Heart right ventricle (tissue), 16 donors: ENCODE measurements at regions not wholly inside any gene's neighbourhood (a gene's known extent, or its start where the extent isn't known, plus 50 kb on each side); places are given as distances from the start of the nearest gene placed in this dataset.
A peak's percentile ranks its signal among the peaks of the same experiment; 100 is the strongest.

Experiments used
- ATAC-seq, 8 donors: fragments of 200-7000 bp; cut with Tn5 transposase; one replicate each; pipeline ENCODE4 v1.9.1; 2020; ENCODE audit warnings: mild to moderate bottlenecking in 8 of 8, moderate library complexity in 8 of 8, moderate number of reproducible peaks in 1 of 8
- DNase-seq, 2 donors: peaks; one replicate each; pipeline ENCODE4 v3.0.0-alpha.2; 2020
- H3K27ac ChIP-seq, 10 donors: fragments of 200-600 bp; sonication (generic) in 2 of 10; one replicate each; pipeline versions ENCODE4 v1.5.0 to v1.8.0; 2020 to 2022; ENCODE audit warnings: mild to moderate bottlenecking in 3 of 10
- H3K27me3 ChIP-seq, 7 donors: fragments of 200-600 bp; one replicate each; pipeline ENCODE4 v1.8.0; 2021 to 2022; ENCODE audit warnings: mild to moderate bottlenecking in 2 of 7
- H3K36me3 ChIP-seq, 9 donors: fragments of 200-600 bp; sonication (generic) in 1 of 9; one replicate each; pipeline versions ENCODE4 v1.5.0 to v1.8.0; 2020 to 2022; ENCODE audit warnings: mild to moderate bottlenecking in 2 of 9
- H3K4me1 ChIP-seq, 9 donors: fragments of 200-600 bp; sonication (generic) in 1 of 9; one replicate each; pipeline versions ENCODE4 v1.5.0 to v1.8.0; 2020 to 2022; ENCODE audit warnings: mild to moderate bottlenecking in 4 of 9
- H3K4me3 ChIP-seq, 10 donors: fragments of 200-600 bp; sonication (generic) in 2 of 10; one replicate each; pipeline versions ENCODE4 v1.5.0 to v1.8.0; 2020 to 2022; ENCODE audit warnings: mild to moderate bottlenecking in 7 of 10, moderate library complexity in 2 of 10
- H3K9me3 ChIP-seq, 11 donors: fragments of 200-600 bp in 10 of 11; sonication (generic) in 2 of 11; one replicate each; pipeline versions ENCODE4 v1.5.0 to v1.8.0; 2013 to 2022; ENCODE audit warnings: mild to moderate bottlenecking in 2 of 11, control low read depth in 1 of 11, moderate library complexity in 1 of 11
- WGBS, 2 donors: extraction: QIAGEN DNeasy Blood & Tissue Kit; methylation state at CpG; one replicate each; pipeline ENCODE4 v1.1.7; 2013; ENCODE audit warnings: inconsistent platforms in 1 of 2; 5-methylcytosine and 5-hydroxymethylcytosine counted together
- intact Hi-C, 10 donors: fragments of 100-400 bp; cut with DNase I; formaldehyde crosslinking; loops; one replicate each; pipeline versions ENCODE4 v1.11.1 to v1.14.2; 2022
- TF ChIP-seq, protein P1 (sequence below), 9 donors: fragments of 200-600 bp; sonication (generic) in 2 of 9; IDR thresholded peaks; one replicate each; pipeline versions ENCODE4 v1.5.0 to v1.8.0; 2021 to 2022; ENCODE audit warnings: antibody characterized with exemption in 9 of 9, mild to moderate bottlenecking in 5 of 9, moderate library complexity in 1 of 9
- donor health status: Arrhythmogenic right ventricular cardiomyopathy.
- donor health status: ischemic (EF 13 %, LVEDD 7.1; RV severe dilation, severe dysfunction).
- donor health status: healthy with polysubstance abuse.
- donor health status: DM: no; HTN: yes; CAD: no.
- donor health status: DM: no; HTN: no; CAD: no.
- donor health status: ischemic (EF 25% LVEDD 6.9; RV normal size, moderate dysfunction).
- donor health status: ischemic (EF 25% LVEDD 5.7; RV mildly dilated, moderate dysfunction).
- donor health status: healthy.
- donor health status: DM: yes; HTN: yes; CAD: no.
- donor health status: Ischemic cardiomyopathy.
- donor health status: ischemic (EF 35%, LVEDD 5.7; RV mildly dilated, moderate dysfunction).
- donor health status: nonischemic (EF 11% LVEDD 7.7; RV severe dilation, severe dysfunction).
- donor health status: DM: yes; HTN: yes; CAD: no.
- donor health status: PGD.
- donor health status: ischemic (EF 29% LVEDD 5.4; RV normal size, mild dysfunction).
- donor health status: nonischemic (EF 23%, LVEDD 6.1; RV moderate dilation, normal function).

DNA sequence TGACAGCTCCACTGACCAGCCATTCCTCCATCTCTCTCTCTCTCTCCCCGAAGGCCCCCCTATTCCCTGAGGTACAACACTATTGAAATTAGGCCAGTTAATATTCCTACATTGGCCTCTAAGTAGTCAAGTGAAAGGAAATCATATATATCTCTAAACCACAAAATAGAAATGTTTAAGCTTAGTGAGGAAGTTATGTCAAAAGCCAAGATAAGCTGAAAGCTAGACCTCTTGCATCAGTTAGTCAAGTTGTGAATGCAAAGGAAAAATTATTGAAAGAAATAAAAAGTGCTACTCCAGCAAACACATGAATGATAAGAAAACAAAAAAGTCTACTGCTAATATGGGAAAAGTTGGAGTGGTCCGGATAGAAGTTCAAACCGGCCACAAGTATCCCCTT is 301.3 kb upstream of the RBMS1 start:
- no peak overlapping the region for H3K4me3 ChIP-seq
- TF ChIP-seq, protein P1, sequence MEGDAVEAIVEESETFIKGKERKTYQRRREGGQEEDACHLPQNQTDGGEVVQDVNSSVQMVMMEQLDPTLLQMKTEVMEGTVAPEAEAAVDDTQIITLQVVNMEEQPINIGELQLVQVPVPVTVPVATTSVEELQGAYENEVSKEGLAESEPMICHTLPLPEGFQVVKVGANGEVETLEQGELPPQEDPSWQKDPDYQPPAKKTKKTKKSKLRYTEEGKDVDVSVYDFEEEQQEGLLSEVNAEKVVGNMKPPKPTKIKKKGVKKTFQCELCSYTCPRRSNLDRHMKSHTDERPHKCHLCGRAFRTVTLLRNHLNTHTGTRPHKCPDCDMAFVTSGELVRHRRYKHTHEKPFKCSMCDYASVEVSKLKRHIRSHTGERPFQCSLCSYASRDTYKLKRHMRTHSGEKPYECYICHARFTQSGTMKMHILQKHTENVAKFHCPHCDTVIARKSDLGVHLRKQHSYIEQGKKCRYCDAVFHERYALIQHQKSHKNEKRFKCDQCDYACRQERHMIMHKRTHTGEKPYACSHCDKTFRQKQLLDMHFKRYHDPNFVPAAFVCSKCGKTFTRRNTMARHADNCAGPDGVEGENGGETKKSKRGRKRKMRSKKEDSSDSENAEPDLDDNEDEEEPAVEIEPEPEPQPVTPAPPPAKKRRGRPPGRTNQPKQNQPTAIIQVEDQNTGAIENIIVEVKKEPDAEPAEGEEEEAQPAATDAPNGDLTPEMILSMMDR (IDR thresholded peaks at IDR 0.05), result no peak
- no peak overlapping the region for H3K27ac ChIP-seq
- peaks cover 0 to 11% (median 0%) of the 10 kb centered on the region in 11 donors for H3K9me3 ChIP-seq
- intact Hi-C loops, result no loop called here
- no peaks in the 10 kb centered on the region for H3K27me3 ChIP-seq
- DNase-seq, result no peak
- WGBS, 2 donors, result 87 to 89% methylated on average over 3 of the region's 3 CpGs
- no peaks in the 10 kb centered on the region for H3K36me3 ChIP-seq
- H3K4me1 ChIP-seq, result no peaks in the 10 kb centered on the region
- no peak for ATAC-seq

DNA sequence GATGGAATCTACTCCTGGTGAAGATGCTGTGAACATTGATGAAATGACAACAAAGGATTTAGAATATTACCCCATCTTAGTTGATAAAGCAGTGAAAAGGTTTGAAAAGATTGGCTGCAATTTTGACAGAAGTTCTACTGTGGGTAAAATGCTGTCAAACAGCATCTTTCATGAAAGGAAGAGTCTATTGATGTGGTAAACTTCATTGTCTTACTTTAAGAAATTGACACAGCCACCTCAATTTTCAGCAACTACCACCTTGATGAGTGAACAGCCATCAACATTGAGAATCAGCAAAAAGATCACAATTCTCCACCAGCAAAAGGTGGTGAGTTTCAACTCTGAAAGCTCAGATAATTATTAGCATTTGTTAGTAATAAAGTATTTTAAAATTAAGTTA is 310.3 kb upstream of the RBMS1 start:
- ATAC-seq, result no peak

DNA sequence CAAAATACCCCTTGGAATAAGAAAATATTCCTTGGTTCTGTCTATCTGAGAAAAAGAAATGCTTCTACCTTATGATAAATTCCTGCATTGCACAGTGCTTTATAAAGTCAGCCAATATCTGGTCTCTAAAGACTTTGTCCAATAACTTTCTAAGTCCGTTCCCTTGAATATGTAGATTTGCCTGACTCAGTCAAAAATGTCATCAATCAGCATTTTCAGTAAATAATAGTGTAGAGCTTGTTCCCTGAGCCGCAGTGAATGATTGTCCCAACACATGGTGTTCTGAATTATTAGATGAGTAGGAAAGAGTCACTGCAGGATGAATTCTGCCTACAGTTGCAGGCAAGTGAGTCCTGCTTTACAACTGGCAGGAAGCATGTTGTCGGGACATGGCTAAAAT is 316.8 kb upstream of the RBMS1 start:
- peaks cover 0 to 3% (median 0%) of the 10 kb centered on the region in 11 donors for H3K9me3 ChIP-seq
- intact Hi-C loops, result no loop called here
- ATAC-seq (no peak), DNase-seq (no peak)
- no peak overlapping the region for H3K27ac ChIP-seq
- H3K27me3 ChIP-seq, result no peaks in the 10 kb centered on the region
- H3K4me3 ChIP-seq, result no peak overlapping the region
- peaks cover 0 to 3% (median 0%) of the 10 kb centered on the region in 9 donors for H3K4me1 ChIP-seq
- whole genome bisulfite sequencing, 2 donors, result 86 to 93% methylated on average over 3 of the region's 3 CpGs
- TF ChIP-seq, protein P1 (IDR thresholded peaks at IDR 0.05), result no peak
- no peaks in the 10 kb centered on the region for H3K36me3 ChIP-seq

More for the DNA sequence above, 310.3 kb upstream of the RBMS1 start:
- Histone ChIP-seq H3K4me3 (no peak overlapping the region), H3K27ac (no peak overlapping the region), H3K27me3 (no peaks in the 10 kb centered on the region), H3K36me3 (no peaks in the 10 kb centered on the region), H3K9me3 (peaks cover 0 to 9% (median 0%) of the 10 kb centered on the region in 11 donors), H3K4me1 (peaks cover 0 to 3% (median 0%) of the 10 kb centered on the region in 9 donors)
- no peak for DNase-seq
- intact Hi-C loops, result no loop called here
- TF ChIP-seq, protein P1 (IDR thresholded peaks at IDR 0.05), result no peak

DNA sequence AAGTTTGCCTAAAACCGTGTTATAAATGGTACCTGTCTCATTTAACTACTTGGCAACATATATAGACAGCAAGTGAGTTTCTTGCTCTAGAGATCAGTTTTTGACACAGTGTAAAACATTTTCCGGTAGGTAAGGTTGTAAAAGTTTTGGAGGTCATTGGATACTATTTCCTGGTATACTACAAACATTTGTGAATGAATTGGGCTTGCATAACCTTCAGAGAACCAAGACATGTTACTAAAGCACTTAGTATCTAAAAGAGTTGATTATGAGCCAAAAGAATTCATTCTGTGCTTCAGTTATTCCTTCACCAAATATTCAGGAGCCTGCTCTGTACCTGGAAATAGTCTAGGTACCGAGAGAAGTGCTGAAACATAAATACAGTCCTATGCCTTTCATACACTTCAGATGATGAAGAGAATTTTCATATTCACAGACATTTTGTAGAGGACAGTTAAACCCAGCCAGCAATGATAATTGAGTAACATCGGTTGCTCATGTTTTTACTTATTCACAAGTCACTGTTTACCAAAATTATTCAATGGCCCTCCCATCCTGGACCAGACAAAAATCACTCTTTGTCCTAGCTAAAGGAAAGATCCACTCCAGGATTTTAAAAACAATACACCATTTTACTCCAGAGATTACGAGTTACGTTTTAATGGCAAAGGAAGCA is 319.4 kb upstream of the RBMS1 start:
- Histone ChIP-seq H3K36me3 (no peaks in the 10 kb centered on the region), H3K27ac (no peak overlapping the region), H3K9me3 (no peaks in the 10 kb centered on the region), H3K4me3 (no peak overlapping the region), H3K4me1 (no peaks in the 10 kb centered on the region), H3K27me3 (no peaks in the 10 kb centered on the region)
- 78 to 86% methylated on average over 6 of the region's 6 CpGs for WGBS, 2 donors
- peak in 2 of 8 donors; percentile 29 to 66 for ATAC-seq
- TF ChIP-seq, protein P1 (IDR thresholded peaks at IDR 0.05), result no peak
- intact Hi-C loops, result no loop called here
- no peak for DNase-seq
